C4-2B (cell line): ENCODE measurements at regions not wholly inside any gene's neighbourhood (a gene's known extent, or its start where the extent isn't known, plus 50 kb on each side); places are given as distances from the start of the nearest gene placed in this dataset.

ENCODE experiments used
- H3K27ac ChIP-seq: fragments of 450-650 bp; 2 replicates; pipeline ENCODE4 v1.5.1; 2017
- ZFX ChIP-seq: fragments of 450-650 bp; IDR thresholded peaks from 2 replicates; pipeline ENCODE4 v1.6.1; 2017
- TF ChIP-seq, protein P1 (sequence below): fragments of 450-650 bp; conservative IDR thresholded peaks from 2 replicates; pipeline ENCODE4 v1.5.1; 2017; ENCODE audit warnings: mild to moderate bottlenecking

DNA sequence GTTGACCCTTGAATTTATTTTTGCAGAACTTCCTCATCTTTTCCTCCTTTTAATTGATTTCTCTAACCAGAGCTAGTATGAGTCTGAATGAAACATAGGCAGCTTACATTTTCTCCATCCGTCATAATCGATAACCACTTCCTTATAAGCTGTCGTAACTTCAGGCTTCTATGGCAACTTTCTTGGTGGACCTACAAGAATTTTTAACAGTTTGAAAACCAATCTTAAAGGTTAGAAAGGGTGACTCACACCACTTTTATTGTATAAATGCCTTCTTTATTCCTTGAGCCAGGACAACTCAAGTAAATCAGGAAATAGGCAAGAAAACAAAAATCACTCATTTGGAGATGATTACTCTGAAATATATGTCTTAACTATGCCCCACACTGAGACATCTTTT, 105.7 kb upstream of the KL start:
- TF ChIP-seq ZFX, result no peak
- TF ChIP-seq, protein P1, sequence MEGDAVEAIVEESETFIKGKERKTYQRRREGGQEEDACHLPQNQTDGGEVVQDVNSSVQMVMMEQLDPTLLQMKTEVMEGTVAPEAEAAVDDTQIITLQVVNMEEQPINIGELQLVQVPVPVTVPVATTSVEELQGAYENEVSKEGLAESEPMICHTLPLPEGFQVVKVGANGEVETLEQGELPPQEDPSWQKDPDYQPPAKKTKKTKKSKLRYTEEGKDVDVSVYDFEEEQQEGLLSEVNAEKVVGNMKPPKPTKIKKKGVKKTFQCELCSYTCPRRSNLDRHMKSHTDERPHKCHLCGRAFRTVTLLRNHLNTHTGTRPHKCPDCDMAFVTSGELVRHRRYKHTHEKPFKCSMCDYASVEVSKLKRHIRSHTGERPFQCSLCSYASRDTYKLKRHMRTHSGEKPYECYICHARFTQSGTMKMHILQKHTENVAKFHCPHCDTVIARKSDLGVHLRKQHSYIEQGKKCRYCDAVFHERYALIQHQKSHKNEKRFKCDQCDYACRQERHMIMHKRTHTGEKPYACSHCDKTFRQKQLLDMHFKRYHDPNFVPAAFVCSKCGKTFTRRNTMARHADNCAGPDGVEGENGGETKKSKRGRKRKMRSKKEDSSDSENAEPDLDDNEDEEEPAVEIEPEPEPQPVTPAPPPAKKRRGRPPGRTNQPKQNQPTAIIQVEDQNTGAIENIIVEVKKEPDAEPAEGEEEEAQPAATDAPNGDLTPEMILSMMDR, result no peak
- H3K27ac ChIP-seq, result no peak overlapping the region

DNA sequence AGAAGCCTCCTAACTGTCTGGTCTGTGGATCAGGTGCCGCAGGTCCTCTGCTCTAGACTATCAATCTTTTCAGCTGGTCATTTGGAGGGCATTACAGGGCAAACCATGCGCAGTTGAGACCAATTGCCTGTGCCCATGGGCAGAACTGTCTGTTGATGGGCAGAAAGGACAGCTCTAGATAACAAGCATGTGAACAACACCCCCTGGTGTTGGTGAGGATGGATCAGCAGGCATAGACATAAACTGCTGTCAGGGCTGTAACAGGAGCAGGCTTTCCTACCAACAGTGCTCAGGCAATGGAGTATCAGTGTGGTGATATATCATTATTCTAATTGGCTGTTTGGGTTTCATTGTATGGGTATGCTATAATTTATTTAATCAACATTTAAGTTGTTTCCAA, 104.7 kb upstream of the KL start:
- TF ChIP-seq ZFX, result no peak
- TF ChIP-seq, protein P1, result peak; percentile 72
- no peak overlapping the region for H3K27ac ChIP-seq

DNA sequence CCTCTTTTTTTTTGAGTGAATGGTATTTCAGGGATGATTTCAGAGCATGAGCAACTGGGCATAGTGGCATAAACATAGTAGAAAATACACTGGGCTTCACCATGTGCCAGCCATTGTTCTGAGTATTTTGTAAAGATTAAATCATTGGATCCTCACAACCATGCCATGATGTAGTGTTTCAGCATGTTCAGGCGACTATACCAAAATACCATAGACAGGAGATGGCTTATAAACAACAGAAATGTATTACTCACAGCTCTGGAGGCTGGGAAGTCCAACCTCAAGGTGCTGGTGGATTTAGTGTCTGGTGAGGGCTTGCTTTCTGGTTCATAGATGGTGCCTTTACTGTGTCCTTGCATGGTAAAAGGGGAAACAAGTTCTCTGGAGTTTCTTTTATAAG, 101.5 kb upstream of the KL start:
- TF ChIP-seq ZFX, result no peak
- TF ChIP-seq, protein P1, result no peak
- no peak overlapping the region for H3K27ac ChIP-seq

DNA sequence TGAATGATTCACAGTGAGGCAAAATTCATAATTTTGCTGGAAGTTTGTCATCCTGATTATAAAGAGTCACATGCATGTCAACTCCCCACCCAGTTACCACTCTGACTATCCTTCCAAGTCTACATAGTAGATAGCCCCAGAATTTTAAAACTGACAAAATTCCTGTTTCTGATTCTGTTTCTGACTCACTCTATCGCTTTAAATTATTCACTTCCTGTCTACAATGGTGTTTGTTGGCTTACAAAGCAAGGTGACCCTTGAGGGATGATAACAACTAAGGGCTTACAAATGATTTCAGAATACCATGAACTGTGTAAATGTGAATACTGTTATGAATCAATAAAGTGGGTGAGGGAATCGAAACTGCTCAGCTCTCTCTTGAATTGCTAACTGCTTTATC, 98.7 kb upstream of the KL start:
- no peak overlapping the region for H3K27ac ChIP-seq
- TF ChIP-seq ZFX, result no peak
- TF ChIP-seq, protein P1, result no peak

DNA sequence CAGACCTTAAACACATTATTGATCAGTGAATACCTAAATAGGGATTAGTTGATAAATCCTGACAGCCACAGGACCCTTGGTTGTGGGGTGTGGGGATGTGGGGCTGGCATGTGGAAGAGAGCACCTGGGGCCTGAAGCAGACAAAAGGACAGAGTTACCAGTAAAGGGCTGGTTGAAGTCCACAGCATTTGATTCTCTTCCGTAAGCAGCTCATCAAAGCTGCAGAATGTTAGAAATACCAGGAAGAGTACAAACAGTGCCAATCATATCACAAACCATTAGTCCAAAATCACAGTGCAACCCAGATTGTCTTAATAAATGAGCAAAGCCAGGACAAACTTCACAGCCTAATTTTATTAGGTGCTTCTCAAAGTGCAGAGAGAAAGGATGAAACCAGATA, 92.5 kb upstream of the KL start:
- TF ChIP-seq, protein P1, result no peak
- no peak; the same call in 1 of the 2 replicates for TF ChIP-seq ZFX
- H3K27ac ChIP-seq, result no peak overlapping the region

DNA sequence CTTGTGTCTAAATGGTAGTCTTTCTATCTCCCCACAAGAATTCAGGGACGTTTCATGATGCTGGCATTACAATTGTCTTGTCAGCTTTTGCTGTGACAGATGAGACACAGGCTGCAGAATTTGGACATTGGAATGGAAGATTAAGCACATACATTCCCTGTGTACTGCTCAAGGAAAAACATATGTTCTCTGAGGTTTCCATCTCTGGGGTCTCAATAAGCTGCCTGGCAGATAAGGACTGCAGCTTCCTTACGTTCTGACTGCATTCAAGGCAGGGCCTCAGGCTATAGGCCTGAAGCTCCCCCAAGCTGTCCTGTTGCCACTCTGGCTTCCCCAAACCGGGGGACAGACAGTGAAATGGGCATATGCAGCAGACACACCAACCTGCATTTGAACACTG, 91.3 kb upstream of the KL start:
- no peak for TF ChIP-seq ZFX
- TF ChIP-seq, protein P1, result no peak
- no peak overlapping the region for H3K27ac ChIP-seq

DNA sequence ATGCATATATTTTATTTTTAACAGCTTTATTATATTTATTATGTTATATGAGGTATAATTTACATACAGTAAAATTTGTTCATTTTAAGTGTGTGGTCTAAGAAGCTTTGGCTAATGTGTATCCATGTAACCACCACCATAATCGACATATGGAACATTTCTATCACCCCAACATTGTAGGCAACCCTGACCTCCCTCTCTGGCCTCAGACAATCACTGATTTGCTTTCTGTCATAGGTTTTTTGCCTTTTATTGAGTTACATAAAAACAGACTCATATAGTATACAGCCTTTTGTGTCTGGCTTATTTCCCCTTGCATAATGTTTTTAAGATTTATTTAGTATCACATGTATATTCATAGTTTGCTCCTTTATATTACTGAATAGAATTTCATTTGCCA, 90.7 kb upstream of the KL start:
- H3K27ac ChIP-seq, result no peak overlapping the region
- TF ChIP-seq, protein P1, result no peak
- TF ChIP-seq ZFX, result no peak
